ENCODE measurements at regions not wholly inside any gene's neighbourhood (a gene's known extent, or its start where the extent isn't known, plus 50 kb on each side); places are given as distances from the start of the nearest gene placed in this dataset.
"Not testable (repeated sequence)": the region's sequence is repeated elsewhere in the genome, so short reads cannot be mapped to it uniquely, and the experiment has no call there.

DNA sequence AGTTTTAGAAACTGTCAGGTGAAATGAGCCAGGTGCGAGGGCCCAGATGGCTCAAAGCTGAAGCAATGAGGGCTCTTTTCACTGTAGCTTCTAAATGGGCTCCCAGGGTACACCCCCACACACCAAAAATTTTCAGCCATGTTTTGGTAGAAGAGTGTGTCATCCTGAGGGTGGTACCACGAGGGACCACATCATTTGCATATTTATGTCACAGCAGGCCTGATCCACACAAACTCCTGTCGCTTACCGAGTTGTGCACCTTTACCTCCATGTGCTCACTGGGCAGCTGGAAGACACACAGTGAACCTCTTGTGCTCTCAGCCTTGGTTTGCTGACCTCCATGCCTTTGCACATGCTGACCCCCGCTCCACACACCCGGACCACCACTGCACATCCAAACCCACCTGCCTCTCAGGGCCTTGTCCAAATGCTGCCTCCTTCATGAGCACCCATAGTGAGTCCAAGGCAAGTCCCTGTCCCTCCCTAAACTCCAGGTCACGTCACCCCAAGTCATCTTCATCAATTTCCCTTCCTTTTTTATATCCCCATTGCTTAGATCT, 352.2 kb downstream of the BCL2L11 start:
- H3K4me3 ChIP-seq (ENCODE audit: low read length, poor library complexity, severe bottlenecking); H3K27me3 ChIP-seq (ENCODE audit: insufficient read depth, low read length, poor library complexity, severe bottlenecking); H2AFZ ChIP-seq (ENCODE audit: low read length); H3K36me3 ChIP-seq (ENCODE audit: insufficient read depth, low read length); H3K9me2 ChIP-seq (replicated peaks; ENCODE audit: low read depth, low read length); H4K20me1 ChIP-seq (ENCODE audit: insufficient read depth, low read length, poor library complexity, severe bottlenecking); H3K9ac ChIP-seq (ENCODE audit: low read depth, low read length, poor library complexity, severe bottlenecking); H3K9me3 ChIP-seq (ENCODE audit: insufficient read depth, low read depth, low read length); H3F3A ChIP-seq (ENCODE audit: low read depth); H3K79me2 ChIP-seq (ENCODE audit: insufficient read depth, low read length); H3K4me1 ChIP-seq (ENCODE audit: insufficient read depth, low read length, poor library complexity, severe bottlenecking); H3K4me2 ChIP-seq (ENCODE audit: low read depth, low read length, poor library complexity, severe bottlenecking): not testable (repeated sequence)

DNA sequence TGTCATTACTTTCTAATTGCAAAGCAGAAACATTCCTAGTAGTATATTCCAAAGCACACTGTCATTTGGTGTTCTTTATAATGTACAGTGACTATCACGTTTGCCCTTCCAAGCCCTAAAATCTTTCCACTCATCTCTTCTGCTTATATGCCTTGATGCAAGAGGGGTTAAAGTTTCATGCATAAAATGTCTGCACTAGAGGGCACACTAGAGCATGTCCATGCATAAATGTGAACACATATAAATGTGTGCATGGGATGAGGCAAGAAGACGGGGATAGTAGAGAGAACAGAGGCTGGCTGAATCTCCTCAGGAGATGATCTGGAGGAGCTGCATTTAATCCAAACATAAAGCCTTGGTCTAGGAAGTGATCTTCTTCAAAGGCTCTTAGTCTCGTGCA, 352.8 kb downstream of the BCL2L11 start:
- not testable (repeated sequence) for H3K79me2 ChIP-seq (ENCODE audit: insufficient read depth, low read length); H3K4me3 ChIP-seq (ENCODE audit: low read length, poor library complexity, severe bottlenecking); H3K36me3 ChIP-seq (ENCODE audit: insufficient read depth, low read length); H3K4me1 ChIP-seq (ENCODE audit: insufficient read depth, low read length, poor library complexity, severe bottlenecking); H4K20me1 ChIP-seq (ENCODE audit: insufficient read depth, low read length, poor library complexity, severe bottlenecking); H2AFZ ChIP-seq (ENCODE audit: low read length); H3F3A ChIP-seq (ENCODE audit: low read depth); H3K4me2 ChIP-seq (ENCODE audit: low read depth, low read length, poor library complexity, severe bottlenecking); H3K27me3 ChIP-seq (ENCODE audit: insufficient read depth, low read length, poor library complexity, severe bottlenecking); H3K9ac ChIP-seq (ENCODE audit: low read depth, low read length, poor library complexity, severe bottlenecking); H3K9me3 ChIP-seq (ENCODE audit: insufficient read depth, low read depth, low read length); H3K9me2 ChIP-seq (replicated peaks; ENCODE audit: low read depth, low read length)
- TF ChIP-seq, protein P1, sequence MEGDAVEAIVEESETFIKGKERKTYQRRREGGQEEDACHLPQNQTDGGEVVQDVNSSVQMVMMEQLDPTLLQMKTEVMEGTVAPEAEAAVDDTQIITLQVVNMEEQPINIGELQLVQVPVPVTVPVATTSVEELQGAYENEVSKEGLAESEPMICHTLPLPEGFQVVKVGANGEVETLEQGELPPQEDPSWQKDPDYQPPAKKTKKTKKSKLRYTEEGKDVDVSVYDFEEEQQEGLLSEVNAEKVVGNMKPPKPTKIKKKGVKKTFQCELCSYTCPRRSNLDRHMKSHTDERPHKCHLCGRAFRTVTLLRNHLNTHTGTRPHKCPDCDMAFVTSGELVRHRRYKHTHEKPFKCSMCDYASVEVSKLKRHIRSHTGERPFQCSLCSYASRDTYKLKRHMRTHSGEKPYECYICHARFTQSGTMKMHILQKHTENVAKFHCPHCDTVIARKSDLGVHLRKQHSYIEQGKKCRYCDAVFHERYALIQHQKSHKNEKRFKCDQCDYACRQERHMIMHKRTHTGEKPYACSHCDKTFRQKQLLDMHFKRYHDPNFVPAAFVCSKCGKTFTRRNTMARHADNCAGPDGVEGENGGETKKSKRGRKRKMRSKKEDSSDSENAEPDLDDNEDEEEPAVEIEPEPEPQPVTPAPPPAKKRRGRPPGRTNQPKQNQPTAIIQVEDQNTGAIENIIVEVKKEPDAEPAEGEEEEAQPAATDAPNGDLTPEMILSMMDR (conservative IDR thresholded peaks at IDR 0.05; ENCODE audit: low read length), result peak; percentile 16; the same call in 1 of the 2 replicates

DNA sequence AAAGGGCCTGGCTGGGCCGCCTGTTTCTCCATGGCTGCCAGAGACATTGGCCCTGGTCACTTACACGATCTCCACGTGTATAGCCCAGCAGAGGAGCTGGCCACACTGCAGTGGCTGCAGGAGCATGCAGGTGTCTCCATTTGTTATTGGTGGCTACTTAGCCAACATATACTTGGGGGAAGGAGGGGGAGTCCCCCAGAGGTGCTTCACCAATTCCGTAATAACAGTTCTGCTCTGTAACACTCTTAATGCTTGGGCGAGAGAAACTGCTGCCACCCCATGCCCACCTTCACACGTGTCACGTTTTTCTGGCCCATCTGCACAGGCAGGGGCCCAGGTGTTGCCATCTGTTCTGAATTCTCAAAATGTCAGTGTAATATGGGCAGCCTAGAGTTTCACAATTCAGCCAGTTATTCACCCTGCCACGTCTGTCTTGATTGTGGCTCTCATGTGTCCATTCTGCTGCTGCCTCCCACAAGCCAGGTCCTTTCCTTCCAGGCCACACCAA, 353.5 kb downstream of the BCL2L11 start:
- not testable (repeated sequence) for H3K9me2 ChIP-seq (replicated peaks; ENCODE audit: low read depth, low read length); H3K4me1 ChIP-seq (ENCODE audit: insufficient read depth, low read length, poor library complexity, severe bottlenecking); H3K4me2 ChIP-seq (ENCODE audit: low read depth, low read length, poor library complexity, severe bottlenecking); H2AFZ ChIP-seq (ENCODE audit: low read length); H3K9me3 ChIP-seq (ENCODE audit: insufficient read depth, low read depth, low read length); H3K9ac ChIP-seq (ENCODE audit: low read depth, low read length, poor library complexity, severe bottlenecking); H4K20me1 ChIP-seq (ENCODE audit: insufficient read depth, low read length, poor library complexity, severe bottlenecking); H3K79me2 ChIP-seq (ENCODE audit: insufficient read depth, low read length); H3K27me3 ChIP-seq (ENCODE audit: insufficient read depth, low read length, poor library complexity, severe bottlenecking); H3K36me3 ChIP-seq (ENCODE audit: insufficient read depth, low read length); H3K4me3 ChIP-seq (ENCODE audit: low read length, poor library complexity, severe bottlenecking); H3F3A ChIP-seq (ENCODE audit: low read depth)

DNA sequence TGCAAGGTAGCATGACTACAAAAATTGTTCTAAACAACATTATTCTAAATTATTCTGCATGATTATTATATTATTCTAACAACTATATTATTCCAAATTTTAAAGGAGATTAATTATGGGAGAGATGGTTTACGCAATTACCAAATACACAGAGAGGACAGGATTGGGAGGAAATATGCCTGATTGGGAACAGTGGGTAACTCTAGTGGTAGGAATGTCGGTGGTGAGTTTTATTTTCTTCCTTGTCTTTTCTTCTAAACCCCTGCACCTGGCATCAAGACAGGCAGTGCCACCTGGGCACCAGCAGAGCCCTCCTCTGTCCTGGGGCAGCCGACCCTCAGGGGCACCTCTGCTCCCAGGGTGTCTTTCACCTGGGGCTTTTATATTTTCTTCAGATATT, 357.6 kb downstream of the BCL2L11 start:
- not testable (repeated sequence) for H3F3A ChIP-seq (ENCODE audit: low read depth); H3K27me3 ChIP-seq (ENCODE audit: insufficient read depth, low read length, poor library complexity, severe bottlenecking); H3K9me2 ChIP-seq (replicated peaks; ENCODE audit: low read depth, low read length); H3K4me1 ChIP-seq (ENCODE audit: insufficient read depth, low read length, poor library complexity, severe bottlenecking); H3K36me3 ChIP-seq (ENCODE audit: insufficient read depth, low read length); H2AFZ ChIP-seq (ENCODE audit: low read length); H3K4me2 ChIP-seq (ENCODE audit: low read depth, low read length, poor library complexity, severe bottlenecking); H3K9me3 ChIP-seq (ENCODE audit: insufficient read depth, low read depth, low read length); H4K20me1 ChIP-seq (ENCODE audit: insufficient read depth, low read length, poor library complexity, severe bottlenecking); H3K9ac ChIP-seq (ENCODE audit: low read depth, low read length, poor library complexity, severe bottlenecking); H3K4me3 ChIP-seq (ENCODE audit: low read length, poor library complexity, severe bottlenecking); H3K79me2 ChIP-seq (ENCODE audit: insufficient read depth, low read length)

DNA sequence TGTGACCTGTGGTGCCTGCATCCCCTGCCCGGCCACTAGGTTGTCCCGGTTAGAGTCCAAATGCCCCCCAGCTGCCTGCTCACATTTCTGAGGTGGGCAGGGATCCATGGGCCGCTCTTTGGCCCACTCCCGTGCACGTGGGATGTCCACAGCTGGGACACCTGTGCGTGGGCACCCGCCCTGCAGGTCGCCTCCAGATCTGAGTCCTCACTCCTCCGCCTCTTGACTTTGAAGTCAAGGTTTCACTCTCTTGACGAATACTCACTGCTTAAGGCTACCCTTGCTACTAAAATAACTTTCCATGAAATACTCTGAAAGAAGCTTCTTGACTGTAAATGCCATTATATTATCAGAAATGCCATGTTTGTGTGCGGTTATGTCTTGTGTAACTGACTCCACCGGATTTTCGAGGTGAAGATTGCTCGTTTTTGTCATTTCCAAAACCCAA, 358.2 kb downstream of the BCL2L11 start:
- not testable (repeated sequence) for H3K79me2 ChIP-seq (ENCODE audit: insufficient read depth, low read length); H3K9me2 ChIP-seq (replicated peaks; ENCODE audit: low read depth, low read length); H3K4me1 ChIP-seq (ENCODE audit: insufficient read depth, low read length, poor library complexity, severe bottlenecking); H3K4me3 ChIP-seq (ENCODE audit: low read length, poor library complexity, severe bottlenecking); H3F3A ChIP-seq (ENCODE audit: low read depth); H3K36me3 ChIP-seq (ENCODE audit: insufficient read depth, low read length); H3K9ac ChIP-seq (ENCODE audit: low read depth, low read length, poor library complexity, severe bottlenecking); H3K27me3 ChIP-seq (ENCODE audit: insufficient read depth, low read length, poor library complexity, severe bottlenecking); H2AFZ ChIP-seq (ENCODE audit: low read length); H4K20me1 ChIP-seq (ENCODE audit: insufficient read depth, low read length, poor library complexity, severe bottlenecking); H3K9me3 ChIP-seq (ENCODE audit: insufficient read depth, low read depth, low read length); H3K4me2 ChIP-seq (ENCODE audit: low read depth, low read length, poor library complexity, severe bottlenecking)

DNA sequence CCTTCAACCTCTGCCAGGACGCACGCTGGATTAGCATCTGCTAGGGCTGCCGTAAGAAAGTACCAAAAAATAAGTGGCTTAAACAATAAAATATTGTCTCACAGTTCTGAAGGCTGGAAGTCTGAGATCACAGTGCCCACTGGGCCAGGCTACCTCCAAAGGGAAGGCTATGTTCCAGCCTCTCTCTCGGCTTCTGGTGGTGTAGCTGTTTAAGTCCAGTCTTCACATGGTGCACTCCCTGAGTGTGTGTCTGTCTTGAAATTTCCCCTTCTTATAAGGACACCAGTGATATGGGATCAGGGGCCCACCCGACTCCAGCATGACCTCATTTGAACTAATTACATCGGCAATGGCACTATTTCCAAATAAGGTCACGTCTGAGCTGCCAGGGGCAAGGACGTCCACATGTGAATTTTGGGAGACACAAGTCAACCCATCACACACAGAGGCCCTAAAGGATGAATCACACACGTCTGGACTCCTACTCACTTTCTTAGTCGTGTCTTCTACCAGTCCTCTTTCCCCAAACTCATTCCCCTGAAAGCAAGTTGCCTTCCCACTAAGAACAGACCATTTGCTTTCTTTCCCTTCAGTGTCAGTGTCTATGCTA, 359.4 kb downstream of the BCL2L11 start:
- not testable (repeated sequence) for H3K9ac ChIP-seq (ENCODE audit: low read depth, low read length, poor library complexity, severe bottlenecking); H3K79me2 ChIP-seq (ENCODE audit: insufficient read depth, low read length); H4K20me1 ChIP-seq (ENCODE audit: insufficient read depth, low read length, poor library complexity, severe bottlenecking); H3K4me2 ChIP-seq (ENCODE audit: low read depth, low read length, poor library complexity, severe bottlenecking); H3K27me3 ChIP-seq (ENCODE audit: insufficient read depth, low read length, poor library complexity, severe bottlenecking); H3K36me3 ChIP-seq (ENCODE audit: insufficient read depth, low read length); H3K9me3 ChIP-seq (ENCODE audit: insufficient read depth, low read depth, low read length); H3K4me1 ChIP-seq (ENCODE audit: insufficient read depth, low read length, poor library complexity, severe bottlenecking); H3K9me2 ChIP-seq (replicated peaks; ENCODE audit: low read depth, low read length); H3F3A ChIP-seq (ENCODE audit: low read depth); H2AFZ ChIP-seq (ENCODE audit: low read length); H3K4me3 ChIP-seq (ENCODE audit: low read length, poor library complexity, severe bottlenecking)

DNA sequence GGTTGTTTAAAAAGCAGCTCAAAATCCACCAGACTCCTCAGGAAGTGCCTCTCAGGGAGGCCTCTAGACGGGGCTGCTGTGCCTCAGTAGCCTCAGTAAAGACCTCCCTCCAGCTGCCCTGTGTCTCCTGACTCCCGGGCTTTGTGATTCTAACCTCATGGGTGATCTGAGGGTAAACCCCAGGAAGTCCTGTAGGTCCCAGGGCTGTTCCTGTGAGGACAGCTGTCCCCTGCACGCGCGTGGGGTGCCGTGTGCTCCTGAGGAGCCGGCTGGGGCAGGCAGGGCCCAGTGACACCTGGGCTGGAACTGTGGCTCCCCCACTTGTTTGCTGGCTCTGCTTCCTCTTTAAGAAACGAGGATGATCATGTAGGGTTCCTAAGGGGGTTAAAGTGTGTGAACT, 359.9 kb downstream of the BCL2L11 start:
- H3K27me3 ChIP-seq (ENCODE audit: insufficient read depth, low read length, poor library complexity, severe bottlenecking); H3K4me1 ChIP-seq (ENCODE audit: insufficient read depth, low read length, poor library complexity, severe bottlenecking); H3K9me3 ChIP-seq (ENCODE audit: insufficient read depth, low read depth, low read length); H3F3A ChIP-seq (ENCODE audit: low read depth); H2AFZ ChIP-seq (ENCODE audit: low read length); H3K79me2 ChIP-seq (ENCODE audit: insufficient read depth, low read length); H3K9ac ChIP-seq (ENCODE audit: low read depth, low read length, poor library complexity, severe bottlenecking); H3K36me3 ChIP-seq (ENCODE audit: insufficient read depth, low read length); H3K4me3 ChIP-seq (ENCODE audit: low read length, poor library complexity, severe bottlenecking); H3K4me2 ChIP-seq (ENCODE audit: low read depth, low read length, poor library complexity, severe bottlenecking); H4K20me1 ChIP-seq (ENCODE audit: insufficient read depth, low read length, poor library complexity, severe bottlenecking); H3K9me2 ChIP-seq (replicated peaks; ENCODE audit: low read depth, low read length): not testable (repeated sequence)
